BJ (cell line): ENCODE measurements at regions not wholly inside any gene's neighbourhood (a gene's known extent, or its start where the extent isn't known, plus 50 kb on each side); places are given as distances from the start of the nearest gene placed in this dataset.

Experiments used
- CTCF ChIA-PET: fragments of 350-600 bp; formaldehyde crosslinking; extraction: SDS; loops from one replicate; lab custom pipeline; 2021; ENCODE audit warnings: antibody characterized with exemption, inconsistent platforms; lab: Yijun Ruan, JAX
- POLR2A ChIA-PET: fragments of 300-600 bp; sonication (Branson Sonifier 250); formaldehyde crosslinking; extraction: SDS; loops from one replicate; lab custom pipeline; 2021; ENCODE audit warnings: antibody characterized with exemption; lab: Charles Lee
- DNase-seq: peaks from one replicate; pipeline ENCODE4 v3.0.0-alpha.2; 2011; ENCODE audit warnings: low read depth
- H3K27me3 ChIP-seq: 2 replicates; pipeline ENCODE4 v1.6.0; 2011; ENCODE audit warnings: low read length; ENCODE audit not compliant: control insufficient read depth, insufficient read depth
- H3K36me3 ChIP-seq: 2 replicates; pipeline ENCODE4 v1.5.1; 2011; ENCODE audit warnings: low read length; ENCODE audit not compliant: control insufficient read depth, insufficient read depth
- H3K4me3 ChIP-seq: 2 replicates; pipeline ENCODE4 v1.5.1; 2011; ENCODE audit warnings: low read depth, mild to moderate bottlenecking, control low read depth, low read length
- CTCF ChIP-seq: IDR thresholded peaks from 2 replicates; pipeline ENCODE4 v1.5.1; 2011; ENCODE audit warnings: low read depth, mild to moderate bottlenecking, control low read depth, inconsistent platforms, low read length, moderate library complexity; ENCODE audit not compliant: insufficient read depth

DNA sequence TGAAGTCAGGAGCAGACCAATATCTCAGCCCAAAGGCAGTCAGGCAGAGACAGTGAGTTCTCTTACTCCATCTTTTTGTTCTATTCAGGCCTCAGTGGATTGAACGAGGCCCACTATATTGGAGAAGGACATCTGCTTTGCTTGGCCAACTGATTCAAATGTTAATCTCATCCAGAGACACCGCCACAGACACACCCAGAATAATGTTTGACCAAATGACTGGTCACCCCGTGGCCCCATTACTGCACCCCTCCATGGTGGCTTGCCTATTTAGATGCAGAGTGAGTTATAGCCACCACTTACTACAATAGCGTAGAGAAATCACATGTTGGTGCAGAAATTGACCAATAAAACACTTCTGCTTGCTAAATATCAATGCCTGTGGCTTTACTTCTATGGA, 88.1 kb downstream of the HRH4 start:
- Histone ChIP-seq H3K4me3 (no peak overlapping the region), H3K36me3 (no peaks in the 10 kb centered on the region), H3K27me3 (no peaks in the 10 kb centered on the region; the same call in none of the 2 replicates)
- POLR2A ChIA-PET, result no interaction called here
- no peak for DNase-seq
- no peak for TF ChIP-seq CTCF
- CTCF ChIA-PET, result interaction anchor here (0.6 to 1.1 kb wide), 2 partner anchors 12 to 347 kb away, joined by 3 to 4 read pairs; no protein-coding TSS in a partner anchor

- H3K27me3 ChIP-seq, result peaks cover 2% of the 10 kb centered on the region
- POLR2A ChIA-PET, result no interaction called here
- TF ChIP-seq CTCF, result no peak
- CTCF ChIA-PET, result no interaction called here
- DNase-seq, result no peak
- H3K4me3 ChIP-seq, result no peak overlapping the region
- H3K36me3 ChIP-seq, result no peaks in the 10 kb centered on the region
Observed at GRCh38 chr18:24552218-24552617, 91.8 kb downstream of the HRH4 start.

DNA sequence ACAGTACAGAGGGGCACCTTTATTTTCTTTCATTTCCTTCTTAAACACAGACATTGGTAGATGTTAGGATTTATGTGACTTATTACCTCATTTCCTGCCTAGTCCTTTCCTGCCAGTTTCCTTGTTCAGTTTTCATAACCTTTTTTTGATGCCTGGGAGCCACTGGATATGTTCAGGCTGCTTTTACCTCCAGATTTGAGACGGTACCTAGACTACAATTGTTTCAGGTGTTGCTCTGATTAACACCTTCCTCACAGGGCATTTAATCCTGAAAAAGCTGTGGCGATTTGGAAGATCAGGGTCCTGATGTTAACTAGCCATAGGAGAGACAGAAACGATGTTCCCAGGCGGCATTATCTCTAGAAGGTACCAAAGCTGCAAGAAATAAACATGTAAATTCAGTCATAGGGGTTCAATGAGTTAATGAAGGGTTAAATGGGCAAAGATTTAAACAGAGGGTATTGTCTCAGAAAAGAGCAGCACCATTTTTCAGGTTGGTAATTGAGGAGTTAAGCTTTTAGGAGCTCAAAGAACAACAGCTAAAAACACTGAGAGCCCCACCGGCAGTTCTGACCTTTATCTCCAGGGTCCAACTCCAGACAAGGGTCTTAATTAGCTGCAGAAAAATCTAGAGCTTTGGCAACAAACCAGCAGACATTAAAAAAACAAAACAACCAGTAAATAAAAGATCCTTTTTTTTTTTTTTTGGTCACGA, 93.3 kb downstream of the HRH4 start:
- H3K4me3 ChIP-seq, result no peak overlapping the region
- POLR2A ChIA-PET, result no interaction called here
- no peaks in the 10 kb centered on the region for H3K36me3 ChIP-seq
- TF ChIP-seq CTCF, result no peak
- CTCF ChIA-PET, result interaction anchor here (1.5 to 1.7 kb wide), 2 partner anchors 67 to 119 kb away, joined by 3 to 4 read pairs; no protein-coding TSS in a partner anchor
- H3K27me3 ChIP-seq, result peaks cover 5% of the 10 kb centered on the region
- DNase-seq, result no peak

DNA sequence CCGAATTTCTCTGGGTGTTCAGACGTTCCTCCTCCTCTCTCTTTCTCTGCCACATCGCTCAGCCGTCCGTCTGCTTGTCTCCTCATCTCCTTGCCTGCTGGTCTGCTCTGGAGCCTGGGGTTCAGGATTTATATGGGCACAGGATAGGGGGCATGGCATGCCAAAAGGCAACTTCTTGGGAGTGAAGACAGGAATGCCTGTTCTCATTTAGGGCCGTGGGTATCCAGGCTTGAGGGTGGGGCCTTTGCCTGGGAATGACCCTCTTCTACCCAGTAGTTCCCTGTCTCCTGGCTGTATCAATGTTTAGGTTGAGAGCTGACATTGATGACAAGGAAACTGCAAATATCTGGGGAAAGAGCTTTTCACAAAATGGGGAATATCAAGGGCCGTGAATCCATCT, 98.0 kb downstream of the HRH4 start:
- Histone ChIP-seq H3K4me3 (no peak overlapping the region), H3K36me3 (no peaks in the 10 kb centered on the region), H3K27me3 (peaks cover 7% of the 10 kb centered on the region; the same call in 1 of the 2 replicates)
- no peak for TF ChIP-seq CTCF
- CTCF ChIA-PET, result no interaction called here
- DNase-seq, result no peak
- POLR2A ChIA-PET, result no interaction called here

GRCh38 chr18:24559526-24559925, 99.1 kb downstream of the HRH4 start:
- Histone ChIP-seq H3K4me3 (no peak overlapping the region), H3K27me3 (peaks cover 6% of the 10 kb centered on the region; the same call in 1 of the 2 replicates), H3K36me3 (no peaks in the 10 kb centered on the region)
- DNase-seq, result no peak
- CTCF ChIA-PET, result no interaction called here
- POLR2A ChIA-PET, result no interaction called here
- TF ChIP-seq CTCF, result no peak
